Endothelial cell of umbilical vein (primary cell): ENCODE measurements at regions not wholly inside any gene's neighbourhood (a gene's known extent, or its start where the extent isn't known, plus 50 kb on each side); places are given as distances from the start of the nearest gene placed in this dataset.

Source experiments
- BruUV-seq: library from RNA; stranded (reverse); fragments of 400-500 nt; replicated peaks from 2 replicates; lab custom pipeline; 2021; lab: Mats Ljungman, UMichigan
- CTCF ChIA-PET: fragments of 300-600, 350-600 bp; sonication (Branson Sonifier 250); formaldehyde crosslinking; loops from one replicate; lab custom pipeline; 2021; ENCODE audit warnings: antibody characterized with exemption, inconsistent platforms; lab: Charles Lee
- POLR2A ChIA-PET: fragments of 300-600, 350-600 bp; sonication (Branson Sonifier 250); formaldehyde crosslinking; loops from one replicate; lab custom pipeline; 2021; ENCODE audit warnings: antibody characterized with exemption, inconsistent platforms; lab: Charles Lee
- DNase-seq: peaks from one replicate; pipeline ENCODE4 v3.0.0-alpha.2; 2011; ENCODE audit warnings: low read depth, low spot score
- FAIRE-seq: peaks from 2 replicates; lab custom pipeline; 2011; peaks lifted over from hg19 to GRCh38; lab: Jason Lieb, UNC
- H2AFZ ChIP-seq: 2 replicates; pipeline ENCODE4 v1.6.0; 2012; ENCODE audit warnings: low read depth, low read length, control low read depth, inconsistent platforms
- H3K27ac ChIP-seq: 2 replicates; pipeline ENCODE4 v1.5.1; 2011; ENCODE audit warnings: low read depth, mild to moderate bottlenecking, control low read depth, low read length, moderate library complexity; ENCODE audit not compliant: insufficient read depth
- H3K27me3 ChIP-seq, 2 experiments: 2 replicates each; pipeline versions ENCODE4 v1.6.0 to v1.6.1; 2011; ENCODE audit warnings: low read length in 2 of 2, mixed read lengths in 1 of 2; ENCODE audit not compliant: control insufficient read depth in 2 of 2, insufficient read depth in 2 of 2
- H3K36me3 ChIP-seq, 2 experiments: 2 replicates in 1 of 2; 3 replicates in 1 of 2; pipeline ENCODE4 v1.5.1; 2011; ENCODE audit warnings: low read length in 2 of 2, mild to moderate bottlenecking in 1 of 2, moderate library complexity in 1 of 2; ENCODE audit not compliant: control insufficient read depth in 2 of 2, insufficient read depth in 2 of 2; ENCODE audit errors: extremely low read depth in 1 of 2
- H3K4me1 ChIP-seq: 3 replicates; pipeline ENCODE4 v1.5.1; 2011; ENCODE audit warnings: mild to moderate bottlenecking, low read length; ENCODE audit not compliant: control insufficient read depth, insufficient read depth; ENCODE audit errors: extremely low read depth
- H3K4me2 ChIP-seq: 2 replicates; pipeline ENCODE4 v1.6.1; 2011; ENCODE audit warnings: low read length, control low read depth, mixed read lengths; ENCODE audit not compliant: insufficient read depth
- H3K4me3 ChIP-seq, 3 experiments: fragments of 200-600 bp in 1 of 3; sonication (generic), shearing (Covaris generic) in 1 of 3; replicated peaks in 1 of 3; 2 replicates each; pipeline ENCODE4 v1.5.1; 2011 to 2016; ENCODE audit warnings: control low read depth in 3 of 3, low read length in 3 of 3, mild to moderate bottlenecking in 2 of 3, inconsistent platforms in 1 of 3, low read depth in 1 of 3, moderate library complexity in 1 of 3; ENCODE audit not compliant: insufficient read depth in 1 of 3
- H3K79me2 ChIP-seq: 2 replicates; pipeline ENCODE4 v1.6.0; 2012; ENCODE audit warnings: low read length, inconsistent platforms; ENCODE audit not compliant: control insufficient read depth, insufficient read depth
- H3K9ac ChIP-seq: replicated peaks from 2 replicates; pipeline ENCODE3; 2011; ENCODE audit warnings: low read length, control low read depth; ENCODE audit not compliant: insufficient read depth; ENCODE audit errors: extremely low read depth
- H3K9me1 ChIP-seq: replicated peaks from 3 replicates; pipeline ENCODE4 v1.6.0; 2011; ENCODE audit warnings: mild to moderate bottlenecking, low read length; ENCODE audit not compliant: control insufficient read depth, insufficient read depth; ENCODE audit errors: extremely low read depth
- H3K9me3 ChIP-seq: replicated peaks from 2 replicates; pipeline ENCODE4 v1.5.1; 2012; ENCODE audit warnings: low read length, inconsistent platforms; ENCODE audit not compliant: control insufficient read depth, insufficient read depth
- H4K20me1 ChIP-seq: replicated peaks from 2 replicates; pipeline ENCODE3; 2011; ENCODE audit warnings: mild to moderate bottlenecking, low read length; ENCODE audit not compliant: control insufficient read depth, insufficient read depth; ENCODE audit errors: extremely low read depth
- EZH2 ChIP-seq: IDR thresholded peaks from 2 replicates; pipeline ENCODE4 v1.6.1; 2012; ENCODE audit warnings: borderline replicate concordance, low read depth, mild to moderate bottlenecking, moderate library complexity, low read length, inconsistent platforms; ENCODE audit not compliant: severe bottlenecking
- FOS ChIP-seq: IDR thresholded peaks from 2 replicates; pipeline ENCODE4 v1.6.1; 2011; ENCODE audit warnings: mild to moderate bottlenecking, low read length, moderate library complexity, borderline replicate concordance; ENCODE audit not compliant: insufficient read depth
- GATA2 ChIP-seq: IDR thresholded peaks from 2 replicates; pipeline ENCODE4 v1.7.0; 2011; ENCODE audit warnings: low read depth, mild to moderate bottlenecking, moderate library complexity, mixed read lengths, low read length; ENCODE audit not compliant: insufficient read length, insufficient read depth
- JUN ChIP-seq: IDR thresholded peaks from 2 replicates; pipeline ENCODE4 v1.6.1; 2011; ENCODE audit warnings: borderline replicate concordance, low read depth; ENCODE audit not compliant: insufficient read length, insufficient read depth
- MAX ChIP-seq: IDR thresholded peaks from 2 replicates; pipeline ENCODE4 v1.6.1; 2011; ENCODE audit not compliant: insufficient read depth, insufficient read length
- MYC ChIP-seq: IDR thresholded peaks from one replicate; pipeline ENCODE4 v1.6.1; 2011; ENCODE audit warnings: mild to moderate bottlenecking, low read depth, low read length
- POLR2A ChIP-seq: IDR thresholded peaks from 2 replicates; pipeline ENCODE4 v1.6.1; 2012; ENCODE audit warnings: low read depth, mild to moderate bottlenecking, control low read depth, low read length
- POLR2AphosphoS5 ChIP-seq: IDR thresholded peaks from 2 replicates; pipeline ENCODE4 v1.6.1; 2012; ENCODE audit warnings: low read depth, mild to moderate bottlenecking, control low read depth, low read length, moderate library complexity; ENCODE audit not compliant: insufficient read depth
- dilution Hi-C: fragments of 300-500 bp; cut with MboI; formaldehyde crosslinking; loops from one replicate; pipeline ENCODE4 v1.15.0; 2019; ENCODE audit warnings: low sequenced_read_pairs; ENCODE audit not compliant: extremely low pct_ligation_motif_present
- intact Hi-C: fragments of 100-400 bp; cut with micrococcal nuclease; formaldehyde crosslinking; loops from one replicate; pipeline ENCODE4 v1.10.0; 2022
- TF ChIP-seq, protein P1 (sequence below), 2 donors: IDR thresholded peaks; 1 replicate in 1 of 2; 2 replicates in 1 of 2; pipeline ENCODE4 v1.5.1; 2011; ENCODE audit warnings: low read length in 2 of 2, mild to moderate bottlenecking in 2 of 2, moderate library complexity in 2 of 2, control low read depth in 1 of 2, inconsistent platforms in 1 of 2, low read depth in 1 of 2; ENCODE audit not compliant: insufficient read depth in 1 of 2; ENCODE audit errors: extremely low read depth in 1 of 2

DNA sequence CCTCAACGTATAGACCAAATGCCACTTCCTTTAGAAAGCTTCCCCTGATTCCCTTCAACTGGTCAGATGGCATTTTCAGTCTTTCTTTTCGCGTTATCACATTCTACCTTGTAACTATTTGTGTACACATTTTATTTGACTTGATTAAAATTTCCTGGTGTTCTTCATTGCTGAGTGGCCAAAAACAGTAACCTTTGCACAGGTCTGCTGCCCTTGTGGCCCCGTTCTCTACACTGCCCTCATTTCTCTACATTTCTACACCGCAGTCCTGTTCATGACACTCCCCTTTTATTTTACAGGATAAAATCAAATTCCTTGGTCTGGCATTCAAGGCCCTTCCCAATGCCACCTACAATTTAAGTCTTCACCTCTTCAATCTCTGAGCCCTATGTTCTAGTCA, 334.2 kb upstream of the SLC30A5 start:
- DNase-seq (no peak), FAIRE-seq (no peak)
- ChIA-PET POLR2A (no interaction called here), CTCF (no interaction called here)
- H3K4me3 ChIP-seq, result no peak overlapping the region
- dilution Hi-C loops, result no loop called here
- H3K36me3 ChIP-seq, result no peaks in the 10 kb centered on the region
- H4K20me1 ChIP-seq, result no peaks in the 10 kb centered on the region
- no peaks in the 10 kb centered on the region for H3K9me3 ChIP-seq
- intact Hi-C loops, result no loop called here
- H3K27me3 ChIP-seq, result peaks cover 0 to 5% of the 10 kb centered on the region in 2 experiments
- no peaks in the 10 kb centered on the region for H3K9me1 ChIP-seq
- H3K9ac ChIP-seq, result no peak overlapping the region
- H3K79me2 ChIP-seq, result no peaks in the 10 kb centered on the region
- no peaks in the 10 kb centered on the region for H3K4me1 ChIP-seq
- H3K27ac ChIP-seq, result no peak overlapping the region
- TF ChIP-seq GATA2, result no peak
- no peak for TF ChIP-seq POLR2AphosphoS5
- TF ChIP-seq EZH2, result no peak
- TF ChIP-seq MYC, result no peak
- TF ChIP-seq, protein P1, sequence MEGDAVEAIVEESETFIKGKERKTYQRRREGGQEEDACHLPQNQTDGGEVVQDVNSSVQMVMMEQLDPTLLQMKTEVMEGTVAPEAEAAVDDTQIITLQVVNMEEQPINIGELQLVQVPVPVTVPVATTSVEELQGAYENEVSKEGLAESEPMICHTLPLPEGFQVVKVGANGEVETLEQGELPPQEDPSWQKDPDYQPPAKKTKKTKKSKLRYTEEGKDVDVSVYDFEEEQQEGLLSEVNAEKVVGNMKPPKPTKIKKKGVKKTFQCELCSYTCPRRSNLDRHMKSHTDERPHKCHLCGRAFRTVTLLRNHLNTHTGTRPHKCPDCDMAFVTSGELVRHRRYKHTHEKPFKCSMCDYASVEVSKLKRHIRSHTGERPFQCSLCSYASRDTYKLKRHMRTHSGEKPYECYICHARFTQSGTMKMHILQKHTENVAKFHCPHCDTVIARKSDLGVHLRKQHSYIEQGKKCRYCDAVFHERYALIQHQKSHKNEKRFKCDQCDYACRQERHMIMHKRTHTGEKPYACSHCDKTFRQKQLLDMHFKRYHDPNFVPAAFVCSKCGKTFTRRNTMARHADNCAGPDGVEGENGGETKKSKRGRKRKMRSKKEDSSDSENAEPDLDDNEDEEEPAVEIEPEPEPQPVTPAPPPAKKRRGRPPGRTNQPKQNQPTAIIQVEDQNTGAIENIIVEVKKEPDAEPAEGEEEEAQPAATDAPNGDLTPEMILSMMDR (IDR thresholded peaks at IDR 0.05; ENCODE audit: extremely low read depth in 1 of 2, insufficient read depth in 1 of 2, low read depth in 1 of 2, low read length in 2 of 2), result no peak
- no peak for TF ChIP-seq FOS
- no peak for TF ChIP-seq POLR2A
- TF ChIP-seq JUN, result no peak
- no peak for TF ChIP-seq MAX
- no peak overlapping the region for H2AFZ ChIP-seq
- H3K4me2 ChIP-seq, result no peak overlapping the region
- no TSS peak for BruUV-seq
